HAP-1 (cell line): ENCODE measurements at regions not wholly inside any gene's neighbourhood (a gene's known extent, or its start where the extent isn't known, plus 50 kb on each side); places are given as distances from the start of the nearest gene placed in this dataset.
"Not testable (repeated sequence)": the region's sequence is repeated elsewhere in the genome, so short reads cannot be mapped to it uniquely, and the experiment has no call there.

Experiments
- DNase-seq, 2 experiments: peaks; one replicate each; pipeline ENCODE4 v3.0.0-alpha.2; 2016 to 2020; ENCODE audit warnings: low spot score in 2 of 2
- H3K27me3 ChIP-seq: fragments of 250-450 bp; sonication (Bioruptor Pico); 2 replicates; pipeline ENCODE4 v1.5.1; 2020; ENCODE audit warnings: low read depth, mild to moderate bottlenecking, moderate library complexity
- H3K36me3 ChIP-seq: fragments of 250-450 bp; sonication (Bioruptor Pico); replicated peaks from 2 replicates; pipeline ENCODE4 v1.5.1; 2020; ENCODE audit warnings: mild to moderate bottlenecking
- H3K4me1 ChIP-seq: fragments of 250-450 bp; sonication (Bioruptor Pico); 2 replicates; pipeline ENCODE4 v1.5.1; 2020; ENCODE audit warnings: mild to moderate bottlenecking
- H3K4me3 ChIP-seq: fragments of 250-450 bp; sonication (Bioruptor Pico); 2 replicates; pipeline ENCODE4 v1.5.1; 2020; ENCODE audit warnings: mild to moderate bottlenecking, moderate library complexity
- H3K9me3 ChIP-seq: fragments of 250-450 bp; sonication (Bioruptor Pico); 2 replicates; pipeline ENCODE4 v1.5.1; 2020; ENCODE audit warnings: mild to moderate bottlenecking, moderate library complexity
- in situ Hi-C: fragments of 300-500 bp; cut with MboI; formaldehyde crosslinking; loops from 3 replicates; pipeline ENCODE4 v1.14.3; 2020; ENCODE audit warnings: low sequenced_read_pairs, inconsistent platforms, mixed read lengths

DNA sequence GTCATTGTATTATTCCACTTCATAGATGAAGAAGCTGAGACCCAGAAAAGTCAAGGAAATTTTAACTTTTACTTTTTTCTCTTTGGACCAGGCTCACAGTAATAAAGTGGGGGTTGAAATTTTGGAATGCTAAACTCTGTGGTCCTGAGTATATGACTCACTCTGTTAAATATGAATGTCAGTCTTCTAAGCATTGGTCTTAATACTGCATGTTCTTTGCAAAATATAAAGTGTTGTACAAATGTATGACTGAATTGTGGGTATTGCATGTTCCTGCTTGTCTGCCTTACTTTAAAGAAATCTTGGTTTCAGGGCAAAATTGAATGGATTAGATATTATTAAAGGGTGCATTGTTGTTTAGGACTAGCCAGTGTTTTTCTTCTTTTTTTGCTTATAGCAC is 950.8 kb upstream of the GOT2 start:
- Histone ChIP-seq H3K4me1 (no peaks in the 10 kb centered on the region), H3K36me3 (no peaks in the 10 kb centered on the region), H3K9me3 (no peaks in the 10 kb centered on the region), H3K4me3 (no peak overlapping the region), H3K27me3 (no peaks in the 10 kb centered on the region)
- no peak for DNase-seq
- in situ Hi-C loops, result no loop called here

GRCh38 chr16:59683709-59684108 is 949.6 kb upstream of the GOT2 start:
- Histone ChIP-seq H3K9me3 (no peaks in the 10 kb centered on the region), H3K36me3 (no peaks in the 10 kb centered on the region), H3K4me1 (no peaks in the 10 kb centered on the region), H3K27me3 (no peaks in the 10 kb centered on the region), H3K4me3 (no peak overlapping the region)
- no peak for DNase-seq
- in situ Hi-C loops, result no loop called here

DNA sequence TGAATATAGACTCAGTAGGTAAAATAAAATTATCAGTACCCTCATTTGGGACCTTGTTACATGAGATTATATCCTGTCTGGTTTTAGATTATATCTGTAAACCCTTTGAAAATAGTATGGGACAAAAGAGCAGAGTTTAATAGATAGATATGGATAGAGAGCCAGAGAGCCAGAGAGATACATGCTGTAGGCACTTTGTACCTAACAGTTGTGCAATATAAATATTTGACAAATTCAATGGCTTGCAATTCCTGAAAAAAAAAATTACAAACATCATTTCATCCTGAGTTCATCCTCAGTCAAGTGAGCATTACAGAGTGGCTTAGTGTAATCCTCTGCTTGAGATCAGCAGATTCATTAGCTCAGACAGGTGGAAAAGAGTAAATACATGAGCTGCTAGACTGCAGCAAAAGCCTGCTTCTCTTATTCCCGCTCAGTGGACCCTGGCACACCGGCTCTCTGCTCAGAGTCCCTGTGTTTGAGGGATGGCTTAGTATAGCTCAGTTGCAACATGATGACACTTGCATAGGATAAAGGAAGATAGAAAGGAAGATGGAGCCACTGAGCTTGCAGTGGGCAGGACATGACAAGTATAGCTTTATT is 931.6 kb upstream of the GOT2 start:
- no peaks in the 10 kb centered on the region; the same call in 1 of the 2 replicates for H3K9me3 ChIP-seq
- H3K4me3 ChIP-seq, result no peak overlapping the region
- H3K27me3 ChIP-seq, result no peaks in the 10 kb centered on the region
- in situ Hi-C loops, result no loop called here
- DNase-seq, result no peak
- H3K4me1 ChIP-seq, result no peaks in the 10 kb centered on the region
- no peaks in the 10 kb centered on the region for H3K36me3 ChIP-seq

DNA sequence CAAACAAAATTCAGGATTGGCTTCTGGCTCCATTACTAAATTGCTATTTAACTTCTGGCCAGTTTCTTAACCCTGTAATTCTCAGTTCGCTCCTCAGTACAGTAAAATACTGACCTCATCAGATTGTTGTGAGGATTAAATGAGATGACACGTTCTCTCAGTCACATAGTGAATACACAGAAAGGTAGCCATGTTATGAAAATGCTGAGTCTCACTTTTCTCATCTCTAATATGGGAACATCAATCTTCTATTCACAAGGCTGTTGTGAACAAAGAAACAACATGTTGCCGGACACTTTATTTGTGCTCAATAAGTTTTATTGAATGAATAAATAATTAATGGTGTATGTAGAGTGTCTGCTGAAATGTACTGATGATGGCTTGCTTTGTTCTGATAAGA is 924.5 kb upstream of the GOT2 start:
- in situ Hi-C loops, result no loop called here

GRCh38 chr16:59655031-59655430 is 920.9 kb upstream of the GOT2 start:
- Histone ChIP-seq H3K9me3 (no peaks in the 10 kb centered on the region), H3K36me3 (no peaks in the 10 kb centered on the region), H3K4me3 (no peak overlapping the region), H3K4me1 (no peaks in the 10 kb centered on the region), H3K27me3 (no peaks in the 10 kb centered on the region)
- no peak for DNase-seq
- in situ Hi-C loops, result no loop called here

More for the DNA sequence above, 924.5 kb upstream of the GOT2 start:
- no peaks in the 10 kb centered on the region for H3K4me1 ChIP-seq
- H3K27me3 ChIP-seq, result no peaks in the 10 kb centered on the region
- no peaks in the 10 kb centered on the region for H3K36me3 ChIP-seq
- H3K4me3 ChIP-seq, result no peak overlapping the region
- DNase-seq, result no peak
- no peaks in the 10 kb centered on the region for H3K9me3 ChIP-seq

DNA sequence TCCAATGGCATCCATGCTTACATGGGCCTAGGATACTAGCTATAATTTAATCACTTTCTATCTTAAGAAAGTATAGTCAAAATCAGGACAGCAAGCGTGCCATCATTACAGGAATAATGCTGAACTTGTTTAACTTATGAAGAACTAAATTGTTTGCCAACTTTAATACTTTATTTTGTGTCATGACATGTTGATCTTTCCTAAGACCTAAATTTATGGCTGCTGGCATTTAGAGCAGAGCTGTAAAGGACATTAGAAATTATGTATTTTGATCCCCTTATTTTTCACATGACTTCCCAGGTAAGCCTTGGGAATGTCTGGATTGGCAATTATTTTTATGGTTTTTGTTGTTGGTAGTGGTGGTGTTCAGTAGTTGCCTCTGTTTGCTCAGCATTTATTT is 920.3 kb upstream of the GOT2 start:
- Histone ChIP-seq H3K4me1 (no peaks in the 10 kb centered on the region), H3K27me3 (no peaks in the 10 kb centered on the region)
- in situ Hi-C loops, result no loop called here

GRCh38 chr16:59651662-59652061 is 917.5 kb upstream of the GOT2 start:
- H3K4me1 ChIP-seq, result no peaks in the 10 kb centered on the region
- no peaks in the 10 kb centered on the region for H3K36me3 ChIP-seq
- H3K9me3 ChIP-seq, result no peaks in the 10 kb centered on the region
- H3K4me3 ChIP-seq, result no peak overlapping the region
- H3K27me3 ChIP-seq, result no peaks in the 10 kb centered on the region
- DNase-seq, result no peak
- in situ Hi-C loops, result no loop called here

More for the DNA sequence above, 920.3 kb upstream of the GOT2 start:
- Histone ChIP-seq H3K9me3 (no peaks in the 10 kb centered on the region), H3K4me3 (no peak overlapping the region), H3K36me3 (no peaks in the 10 kb centered on the region)
- no peak for DNase-seq

GRCh38 chr16:59645194-59645593 is 911.1 kb upstream of the GOT2 start:
- no peaks in the 10 kb centered on the region for H3K36me3 ChIP-seq
- no peaks in the 10 kb centered on the region for H3K9me3 ChIP-seq
- in situ Hi-C loops, result no loop called here
- no peaks in the 10 kb centered on the region for H3K4me1 ChIP-seq
- no peaks in the 10 kb centered on the region for H3K27me3 ChIP-seq
- H3K4me3 ChIP-seq, result no peak overlapping the region
- DNase-seq, result no peak

GRCh38 chr16:59635674-59636073 is 901.6 kb upstream of the GOT2 start:
- no peak overlapping the region for H3K4me3 ChIP-seq
- no peaks in the 10 kb centered on the region for H3K9me3 ChIP-seq
- no peak for DNase-seq
- no peaks in the 10 kb centered on the region for H3K36me3 ChIP-seq
- H3K27me3 ChIP-seq, result no peaks in the 10 kb centered on the region
- in situ Hi-C loops, result no loop called here
- peaks cover 10% of the 10 kb centered on the region for H3K4me1 ChIP-seq

DNA sequence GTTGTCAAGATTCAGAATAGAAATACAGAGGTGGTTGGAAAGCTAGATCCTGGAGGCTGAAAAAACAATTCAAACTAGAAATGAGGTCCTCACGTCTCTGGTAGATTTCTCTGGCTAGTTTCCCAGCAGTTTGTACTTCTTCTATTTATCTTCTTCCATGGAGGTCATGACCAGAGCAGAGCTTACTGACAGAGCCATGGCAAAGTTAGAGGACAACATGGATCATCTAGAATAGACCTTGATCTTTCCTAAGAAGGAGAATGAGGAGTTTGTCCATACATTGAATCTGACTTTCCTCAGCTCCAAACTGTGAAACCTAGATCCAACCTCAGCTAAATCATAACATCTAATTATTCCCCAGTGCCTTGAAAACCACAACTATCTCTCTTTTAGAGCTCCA is 900.8 kb upstream of the GOT2 start:
- Histone ChIP-seq H3K36me3 (no peaks in the 10 kb centered on the region), H3K4me1 (peaks cover 10% of the 10 kb centered on the region), H3K4me3 (no peak overlapping the region), H3K9me3 (no peaks in the 10 kb centered on the region), H3K27me3 (no peaks in the 10 kb centered on the region)
- DNase-seq, result no peak
- in situ Hi-C loops, result no loop called here

DNA sequence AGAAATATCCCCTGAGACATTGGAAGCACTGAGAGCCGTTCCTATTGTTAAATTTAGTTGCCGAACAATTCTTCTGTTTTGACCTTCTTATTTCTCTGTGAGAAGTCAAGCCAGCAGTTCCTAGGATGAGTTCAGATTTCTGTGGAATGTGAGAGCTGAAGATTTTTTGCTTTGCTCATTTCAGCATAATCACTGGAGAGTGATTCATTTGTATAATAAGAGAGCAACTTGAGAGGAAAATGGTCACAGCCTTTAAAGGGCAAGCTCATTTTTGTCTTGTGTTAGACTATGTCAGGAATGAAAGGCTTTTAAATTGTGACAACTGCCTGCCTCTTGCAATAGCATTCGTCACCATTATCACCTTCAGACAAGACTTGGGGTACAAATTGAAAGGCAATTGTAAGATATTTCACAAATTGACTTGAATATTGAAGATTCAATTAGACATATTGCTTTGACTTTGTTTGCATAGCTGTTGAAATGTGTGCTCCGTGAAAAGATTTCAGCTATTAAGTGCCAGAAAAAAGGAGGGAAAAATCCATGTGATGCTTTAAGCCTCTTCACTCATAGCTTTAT is 900.0 kb upstream of the GOT2 start:
- no peak overlapping the region for H3K4me3 ChIP-seq
- DNase-seq, result peak; percentile 7 to 58
- no peaks in the 10 kb centered on the region for H3K36me3 ChIP-seq
- H3K9me3 ChIP-seq, result no peaks in the 10 kb centered on the region
- peaks cover 10% of the 10 kb centered on the region for H3K4me1 ChIP-seq
- in situ Hi-C loops, result no loop called here
- no peaks in the 10 kb centered on the region for H3K27me3 ChIP-seq

GRCh38 chr16:59632276-59632855 is 898.2 kb upstream of the GOT2 start:
- in situ Hi-C loops, result no loop called here
- Histone ChIP-seq H3K27me3 (no peaks in the 10 kb centered on the region), H3K4me3 (no peak overlapping the region), H3K36me3 (no peaks in the 10 kb centered on the region), H3K4me1 (peaks cover 10% of the 10 kb centered on the region), H3K9me3 (no peaks in the 10 kb centered on the region)
- no peak for DNase-seq

DNA sequence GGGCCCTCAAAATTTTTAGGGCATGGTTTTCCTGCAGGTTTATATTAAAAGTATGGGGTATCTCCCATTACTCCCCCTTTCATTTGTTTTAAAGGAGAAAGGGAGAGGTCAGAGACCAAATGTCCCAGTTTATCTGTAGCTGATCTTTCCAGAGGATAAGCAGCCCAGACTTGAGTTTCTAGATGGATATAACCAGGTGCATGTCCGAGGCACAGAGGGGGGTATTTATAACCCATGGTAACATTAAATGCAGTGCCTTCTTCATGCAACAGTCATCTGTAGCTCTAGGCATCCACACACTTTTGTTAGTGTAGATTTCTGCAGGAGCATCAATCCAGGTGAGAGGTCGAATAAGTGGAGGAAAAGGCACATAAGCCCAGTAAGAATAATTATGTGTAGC is 890.3 kb upstream of the GOT2 start:
- H3K9me3 ChIP-seq, H3K4me3 ChIP-seq, H3K4me1 ChIP-seq, H3K27me3 ChIP-seq, H3K36me3 ChIP-seq, DNase-seq, in situ Hi-C loops: not testable (repeated sequence)

DNA sequence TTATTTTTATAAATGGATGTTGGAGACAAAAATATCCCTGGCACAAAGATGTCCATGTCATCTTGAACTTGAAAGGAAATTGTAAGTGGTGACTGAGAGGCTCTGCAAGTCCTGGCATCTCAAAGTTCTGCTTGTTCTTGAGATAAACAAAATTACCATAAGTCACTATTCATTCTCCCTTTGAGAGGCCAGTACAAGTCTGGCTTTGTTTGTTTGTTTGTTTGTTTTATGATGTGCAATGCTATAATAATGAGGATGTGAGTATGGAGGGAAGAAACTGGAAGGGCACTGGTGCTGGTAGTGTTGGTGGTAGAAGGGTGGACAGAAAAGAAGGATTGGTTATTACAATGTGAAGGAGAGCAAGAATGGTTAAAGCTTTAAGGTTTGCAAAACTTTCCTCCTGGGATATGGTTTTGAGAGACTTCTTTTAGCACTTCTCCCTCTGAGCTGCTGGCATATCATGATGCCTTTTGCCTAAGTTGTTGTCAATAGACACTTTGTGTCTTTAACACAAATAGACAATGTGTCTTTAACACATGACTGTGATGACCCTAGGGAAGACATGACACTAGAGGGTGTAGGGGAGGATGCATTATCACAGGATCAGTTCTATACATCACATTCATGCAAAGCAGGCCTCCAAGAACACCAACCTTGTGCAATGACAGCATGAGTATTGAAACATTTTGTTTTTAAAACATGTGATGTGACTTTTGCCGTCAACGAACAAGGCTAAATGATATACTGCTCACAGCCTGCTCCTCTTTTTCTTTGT is 880.5 kb upstream of the GOT2 start:
- Histone ChIP-seq H3K4me1 (peaks cover 10% of the 10 kb centered on the region), H3K36me3 (no peaks in the 10 kb centered on the region), H3K4me3 (no peak overlapping the region), H3K9me3 (no peaks in the 10 kb centered on the region), H3K27me3 (no peaks in the 10 kb centered on the region)
- in situ Hi-C loops, result no loop called here
- DNase-seq, result no peak
